DOHH2 (cell line): ENCODE measurements at regions not wholly inside any gene's neighbourhood (a gene's known extent, or its start where the extent isn't known, plus 50 kb on each side); places are given as distances from the start of the nearest gene placed in this dataset.

Experiments
- CTCF ChIP-seq: fragments of 200-600 bp; sonication (generic); IDR thresholded peaks from one replicate; pipeline ENCODE4 v1.5.1; 2014; ENCODE audit warnings: antibody characterized with exemption, mild to moderate bottlenecking, low read depth, low read length; ENCODE audit not compliant: poor library complexity, severe bottlenecking
- EZH2phosphoT487 ChIP-seq: fragments of 200-600 bp; sonication (generic); IDR thresholded peaks from 2 replicates; pipeline ENCODE4 v1.6.1; 2017; ENCODE audit warnings: borderline replicate concordance, mild to moderate bottlenecking, antibody characterized with exemption, low read length, moderate library complexity, mixed read lengths

DNA sequence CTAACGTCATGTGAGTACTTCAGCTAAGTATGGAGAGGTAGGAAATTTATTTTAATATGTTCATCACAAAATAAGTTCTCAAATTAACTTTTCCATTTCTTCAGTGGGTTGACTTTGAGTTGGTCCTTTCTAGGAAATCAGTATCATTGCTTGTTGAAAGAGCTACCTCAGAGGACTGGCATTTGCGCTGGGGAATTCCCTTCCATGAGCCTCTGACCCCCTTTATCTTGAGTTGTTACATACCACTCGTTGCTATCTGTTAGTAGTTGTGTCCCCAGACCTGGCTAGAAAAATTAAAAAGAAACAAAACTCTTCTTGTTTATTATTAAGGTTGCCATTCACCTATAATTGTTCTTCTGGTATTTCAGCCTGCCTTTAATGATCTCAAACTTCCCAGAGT lies 96.8 kb upstream of the ROBO2 start:
- no peak for TF ChIP-seq CTCF
- TF ChIP-seq EZH2phosphoT487, result no peak
